Central memory CD4-positive, alpha-beta T cell (primary cell): ENCODE measurements at regions not wholly inside any gene's neighbourhood (a gene's known extent, or its start where the extent isn't known, plus 50 kb on each side); places are given as distances from the start of the nearest gene placed in this dataset.
"Not testable (repeated sequence)": the region's sequence is repeated elsewhere in the genome, so short reads cannot be mapped to it uniquely, and the experiment has no call there.

Source experiments
- DNase-seq: peaks from one replicate; pipeline ENCODE4 v3.0.0; 2022

DNA sequence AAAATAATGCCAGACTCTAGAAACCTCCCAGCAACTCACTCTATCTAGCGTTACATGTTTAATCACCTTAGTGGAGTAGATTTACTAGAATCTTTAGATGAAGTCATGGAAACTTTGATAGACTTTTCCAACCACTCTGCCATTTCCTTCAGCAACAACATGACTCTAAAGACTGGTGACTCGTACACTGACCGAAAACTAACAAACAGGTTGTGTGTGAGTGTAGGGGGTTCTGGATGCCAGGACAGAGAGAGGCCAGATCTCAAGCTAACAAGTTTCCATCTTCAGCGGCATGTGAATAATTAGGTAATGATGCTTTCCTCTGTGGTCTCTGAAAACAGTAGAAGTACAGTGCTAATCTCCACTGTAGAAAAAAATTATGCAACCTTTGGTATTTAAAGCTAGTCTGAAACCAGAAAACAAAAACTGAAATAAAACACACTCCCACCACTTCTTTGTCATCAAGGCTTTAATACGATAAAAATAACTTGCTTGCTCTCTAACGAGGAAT is 286.4 kb downstream of the PRDM5 start:
- DNase-seq: no peak

DNA sequence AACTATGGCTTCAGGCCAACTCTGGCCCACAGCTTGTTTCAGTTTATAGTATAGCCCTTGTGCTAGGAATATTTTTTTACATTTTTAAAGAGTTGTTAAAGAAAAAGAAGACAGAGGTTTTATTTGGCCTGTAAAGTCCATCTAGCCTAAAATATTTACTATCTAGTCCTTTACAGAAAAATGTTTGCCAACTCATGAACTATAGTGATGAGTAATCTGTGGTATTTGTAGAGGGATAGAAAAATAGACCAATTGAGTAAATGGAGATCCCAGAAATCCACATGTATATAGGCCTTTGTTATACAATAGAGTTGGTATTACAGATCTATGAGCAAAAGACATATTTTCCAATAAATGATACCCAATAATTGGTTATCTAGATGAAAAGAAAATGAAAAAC is 288.7 kb downstream of the PRDM5 start:
- DNase-seq: no peak

DNA sequence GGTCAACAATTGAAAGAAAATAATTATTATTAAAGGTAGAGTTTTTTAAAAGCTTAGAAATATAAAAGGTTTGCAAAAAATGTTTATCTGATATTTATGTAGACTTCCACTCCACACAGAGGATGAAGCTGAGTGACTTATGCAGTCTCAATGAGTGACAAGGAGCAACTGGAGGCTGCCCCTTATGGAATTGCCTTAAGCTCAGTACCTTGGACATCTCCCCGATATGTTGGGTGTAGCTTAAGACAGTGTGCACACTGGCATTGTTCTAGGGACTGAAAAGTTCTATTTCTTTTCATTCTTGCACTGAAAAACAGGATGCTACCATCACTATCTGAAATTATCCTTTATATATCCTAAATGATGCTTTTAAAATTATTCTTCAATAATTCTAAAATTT is 292.1 kb downstream of the PRDM5 start:
- DNase-seq: no peak

DNA sequence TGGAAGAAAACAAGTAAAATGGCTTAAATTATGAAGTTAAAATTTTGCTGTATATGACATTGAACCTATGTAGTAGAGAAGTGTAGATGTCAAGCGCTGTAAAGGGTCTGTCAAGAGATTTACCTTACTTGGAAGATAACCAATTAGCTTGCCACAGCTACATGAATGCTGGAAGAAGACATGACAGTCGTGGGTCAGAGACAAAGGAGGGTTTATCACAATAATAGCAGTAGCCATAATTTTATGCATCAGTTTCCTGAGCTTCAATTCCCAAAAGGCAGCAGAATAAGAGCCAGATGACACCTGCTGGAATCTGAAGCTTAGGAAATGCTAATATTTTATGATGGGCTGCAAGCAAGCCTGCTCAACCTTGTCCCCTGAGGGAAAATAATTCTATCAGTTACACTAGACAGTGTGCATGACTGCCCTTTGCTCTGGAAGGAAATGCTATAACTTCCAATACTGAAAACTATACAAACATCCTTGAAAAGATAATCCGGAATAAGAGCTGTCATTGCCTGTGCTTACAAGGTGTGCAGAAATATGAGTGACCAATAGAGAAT is 292.9 kb downstream of the PRDM5 start:
- DNase-seq: no peak

DNA sequence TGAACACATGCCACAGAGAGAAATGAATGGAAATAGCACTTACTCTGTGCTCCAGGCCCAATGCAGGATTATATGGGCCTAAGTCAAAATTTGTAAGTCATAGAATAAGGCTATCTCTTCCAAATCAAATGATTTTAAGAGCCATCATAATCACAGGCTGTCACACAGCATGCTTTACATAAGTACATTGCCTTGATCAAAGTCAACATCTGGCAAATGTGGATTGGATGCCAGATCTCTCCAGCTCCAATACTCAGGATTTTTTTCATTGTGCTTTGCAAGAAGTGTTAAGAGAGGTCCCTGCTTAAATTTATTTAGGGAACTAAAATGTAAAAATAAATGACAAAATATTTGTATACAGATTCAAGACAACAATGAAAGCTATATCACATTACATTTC is 299.9 kb downstream of the PRDM5 start:
- DNase-seq: no peak

DNA sequence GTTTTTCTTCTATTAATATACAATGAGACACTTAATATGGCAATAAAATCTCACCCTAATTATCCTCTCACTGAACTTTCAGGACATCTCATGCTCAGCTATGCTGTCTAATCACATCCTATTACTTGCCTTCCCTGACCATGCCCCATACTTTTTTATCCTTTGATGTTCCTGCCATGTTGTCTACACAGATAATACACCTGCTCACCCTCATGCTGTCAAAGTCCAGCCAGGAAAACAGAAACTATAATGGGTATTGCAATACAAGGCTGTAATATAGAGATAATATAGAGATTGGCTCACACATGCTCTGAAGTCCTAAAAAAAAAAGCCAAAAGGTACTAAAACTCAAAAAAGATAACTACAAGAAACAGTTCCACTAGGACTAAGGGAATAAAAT is 305.4 kb downstream of the PRDM5 start:
- no peak for DNase-seq

DNA sequence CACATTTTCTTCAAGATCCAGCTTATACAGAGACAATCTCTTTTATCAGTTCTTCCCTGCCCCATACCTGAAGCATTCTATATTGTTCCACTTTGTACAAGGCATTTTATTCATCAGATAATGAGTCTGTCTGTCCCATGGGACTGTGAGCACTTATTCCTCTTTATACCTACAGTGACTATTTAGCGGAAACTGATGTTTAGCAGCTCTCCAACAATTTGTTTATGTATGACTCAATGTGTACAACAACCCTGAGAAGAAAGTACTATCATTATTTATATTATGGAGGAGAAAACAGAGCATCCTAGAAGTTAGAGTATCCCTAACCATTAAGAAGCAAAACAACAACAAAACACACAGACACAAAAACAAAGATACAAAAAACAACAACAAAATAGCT is 306.5 kb downstream of the PRDM5 start:
- no peak for DNase-seq

DNA sequence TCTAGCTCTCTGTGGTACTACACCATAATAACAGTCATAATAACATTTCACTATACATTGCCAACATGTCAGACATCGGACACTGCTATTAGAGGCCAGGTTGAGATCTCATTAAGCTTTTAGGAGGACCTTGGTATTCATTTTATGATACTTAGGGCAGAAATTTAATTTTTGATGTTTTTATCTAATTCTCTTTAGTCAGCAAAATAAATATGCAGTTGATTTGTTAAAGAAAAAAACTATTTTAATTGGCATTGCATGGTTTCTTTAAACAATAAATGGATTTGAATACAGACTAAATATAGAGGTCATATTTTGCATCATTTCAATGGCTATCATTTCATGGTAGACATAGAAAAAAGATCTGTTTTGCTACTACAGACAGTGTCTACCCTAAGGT is 308.7 kb downstream of the PRDM5 start:
- no peak for DNase-seq

DNA sequence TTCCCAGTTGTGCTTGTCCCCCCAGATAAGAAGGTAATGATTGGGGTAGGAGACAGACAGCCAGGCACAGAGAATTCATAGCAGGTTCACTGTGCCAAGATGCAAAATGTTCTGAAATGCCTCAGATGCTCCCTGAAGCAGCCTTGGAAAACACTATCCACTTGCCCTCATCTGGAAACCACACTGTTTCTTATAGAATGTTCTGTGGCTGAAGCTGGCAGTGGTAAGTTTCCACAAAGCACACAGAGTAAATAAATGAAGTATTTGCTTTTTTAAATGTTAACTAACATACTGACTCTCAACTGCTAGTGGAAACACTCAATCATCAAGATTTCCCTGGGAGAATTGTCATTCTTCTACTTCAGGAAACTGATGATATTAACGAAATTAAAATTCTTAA is 311.4 kb downstream of the PRDM5 start:
- DNase-seq: no peak

DNA sequence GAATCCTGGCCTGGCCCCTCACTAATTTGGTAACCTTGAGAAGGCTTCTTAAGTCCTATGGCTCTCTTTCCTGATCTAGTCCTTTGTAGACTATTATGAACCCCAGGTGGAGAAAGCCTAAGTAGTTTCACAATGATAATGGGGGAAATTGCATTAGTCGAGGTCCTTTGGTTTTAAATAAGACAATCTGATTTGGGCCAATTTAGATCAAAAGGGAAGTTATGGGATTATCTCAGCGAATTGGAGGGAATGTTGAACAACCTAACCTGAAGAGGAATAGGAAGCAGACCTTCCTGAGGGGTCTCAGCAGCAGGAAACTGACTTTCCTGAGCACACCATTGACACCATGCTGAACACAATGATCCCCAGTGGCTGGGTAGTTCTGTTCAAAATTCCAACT is 331.5 kb downstream of the PRDM5 start:
- no peak for DNase-seq

DNA sequence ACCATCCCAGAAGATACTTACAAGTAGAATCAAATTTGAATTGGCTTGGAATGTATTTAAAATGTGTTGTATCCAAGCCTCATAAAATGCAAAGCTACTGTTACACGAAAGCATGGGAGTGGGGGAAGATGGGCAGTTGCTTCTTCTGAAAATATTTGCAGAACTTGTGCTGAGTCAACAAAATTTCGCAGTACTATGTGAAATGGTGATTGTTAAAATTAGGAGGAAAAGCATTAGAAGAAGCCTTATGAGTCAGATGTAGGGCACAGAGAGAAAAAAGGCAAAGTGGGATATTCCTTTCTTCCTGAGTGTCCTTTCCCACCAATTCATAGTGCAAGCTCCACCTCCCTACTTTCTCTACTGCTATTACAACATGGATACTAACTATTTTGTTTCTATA is 332.7 kb downstream of the PRDM5 start:
- DNase-seq: no peak

DNA sequence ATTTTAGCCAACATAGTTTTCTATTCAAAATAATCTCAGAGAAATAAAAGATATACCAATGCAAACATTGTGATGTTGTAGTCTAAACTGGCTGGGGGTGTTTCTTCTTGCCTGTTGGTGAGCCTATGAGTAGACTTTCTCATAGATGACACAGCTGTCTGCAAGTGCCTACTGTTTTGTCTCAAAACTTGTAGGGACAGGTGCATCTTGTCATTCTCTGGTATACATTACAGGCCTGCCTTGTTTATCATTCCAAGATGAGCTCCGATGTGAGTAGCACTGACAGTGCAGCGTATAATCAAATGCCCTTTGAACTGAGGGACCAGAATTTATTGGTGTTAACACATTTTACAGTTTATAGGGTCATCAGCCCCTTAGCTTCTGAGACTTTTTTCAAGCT is 353.8 kb downstream of the PRDM5 start:
- DNase-seq: no peak

DNA sequence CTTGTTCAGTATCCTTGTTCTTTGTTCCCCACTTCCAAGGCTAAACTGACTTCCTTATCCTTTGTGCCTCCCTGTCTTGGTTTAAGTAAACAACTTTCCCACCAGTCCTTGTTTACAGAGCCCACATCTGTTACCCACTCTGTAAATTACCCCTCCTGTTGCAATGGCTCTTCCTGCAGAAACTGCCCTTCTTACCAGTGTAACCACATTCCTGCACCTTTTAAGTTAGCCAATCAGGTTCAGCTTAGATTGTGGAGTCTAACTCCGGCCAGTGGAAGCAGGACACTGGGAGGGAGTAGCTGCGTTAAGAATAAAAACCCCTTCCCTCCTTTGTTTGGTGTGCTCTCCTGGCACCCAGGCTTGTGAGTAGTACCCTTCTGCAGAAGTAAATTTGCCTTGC is 360.9 kb downstream of the PRDM5 start:
- no peak for DNase-seq

DNA sequence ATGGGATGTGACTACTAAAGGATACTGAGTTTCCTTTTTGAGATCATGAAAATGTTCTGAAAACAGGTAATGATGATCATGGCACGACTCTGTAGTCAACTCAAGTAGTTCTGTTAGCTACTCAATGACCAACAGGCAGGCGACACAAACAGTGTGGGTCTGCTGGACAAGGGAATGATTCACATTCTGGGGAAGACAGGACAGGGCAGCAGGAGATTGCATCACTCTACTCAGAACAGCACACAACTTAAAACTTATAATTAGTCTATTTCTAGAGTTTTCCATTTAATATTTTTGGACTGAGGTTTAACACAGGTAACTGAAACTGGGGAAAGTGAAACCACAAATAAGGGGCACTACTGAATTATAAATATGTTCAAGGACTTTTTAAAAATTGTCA is 365.2 kb downstream of the PRDM5 start:
- no peak for DNase-seq

DNA sequence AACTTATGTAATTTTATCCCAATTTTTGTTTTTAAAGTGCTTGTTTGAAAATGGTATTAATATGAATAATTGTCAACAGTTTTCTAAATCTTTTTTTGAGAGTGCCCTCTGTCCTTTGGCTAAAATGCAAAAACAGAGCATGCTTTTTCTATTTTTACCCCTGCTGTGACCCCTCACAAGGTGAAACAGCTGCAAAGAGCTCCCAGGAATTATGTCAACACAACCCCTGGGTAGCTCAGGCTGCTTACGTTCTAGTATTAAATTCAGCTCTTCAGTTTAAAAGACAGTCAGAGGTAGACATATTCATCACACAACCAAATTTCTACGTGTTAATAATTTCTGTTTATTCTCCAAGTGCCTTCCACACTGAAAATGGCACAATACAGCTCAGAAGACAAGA is 367.5 kb downstream of the PRDM5 start:
- no peak for DNase-seq

DNA sequence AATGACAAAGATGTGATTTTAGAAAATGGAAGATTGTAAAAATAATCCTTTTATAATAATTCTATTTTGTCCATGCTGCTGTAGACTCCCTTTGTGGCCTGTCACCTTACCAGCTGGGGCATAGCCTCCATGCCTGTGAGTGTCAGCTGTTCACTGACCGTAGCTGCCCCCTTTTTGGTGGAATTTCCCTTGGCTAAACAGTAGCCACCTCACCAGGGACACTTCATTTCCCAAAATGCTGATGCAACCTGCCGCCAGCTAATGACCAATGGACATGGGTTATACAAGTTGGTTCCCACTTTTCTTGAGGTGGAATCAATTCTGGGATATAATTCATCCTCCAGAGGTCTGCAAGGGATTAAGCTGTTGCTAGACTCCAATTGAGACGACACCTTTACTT is 368.4 kb downstream of the PRDM5 start:
- no peak for DNase-seq

DNA sequence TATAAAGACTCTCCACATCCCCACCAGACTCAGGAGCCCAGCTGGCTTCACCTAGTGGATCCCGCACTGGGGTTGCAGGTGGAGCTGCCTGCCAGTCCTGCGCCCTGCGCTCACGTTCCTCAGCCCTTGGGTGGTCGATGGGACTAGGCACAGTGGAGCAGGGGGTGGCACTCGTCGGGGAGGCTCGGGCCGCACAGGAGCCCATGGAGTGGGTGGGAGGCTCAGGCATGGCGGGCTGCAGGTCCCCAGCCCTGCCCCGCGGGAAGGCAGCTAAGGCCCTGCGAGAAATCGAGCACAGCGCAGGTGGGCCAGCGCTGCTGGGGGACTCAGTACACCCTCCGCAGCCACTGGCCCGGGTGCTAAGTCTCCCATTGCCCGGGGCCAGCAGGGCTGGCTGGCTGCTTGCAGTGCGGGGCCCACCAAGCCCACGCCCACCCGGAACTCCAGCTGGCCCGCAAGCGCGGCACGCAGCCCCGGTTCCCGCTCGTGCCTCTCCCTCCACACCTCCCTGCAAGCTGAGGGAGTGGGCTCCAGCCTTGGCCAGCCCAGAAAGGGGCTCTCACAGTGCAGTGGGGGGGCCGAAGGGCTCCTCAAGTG is 371.8 kb downstream of the PRDM5 start:
- DNase-seq: not testable (repeated sequence)

DNA sequence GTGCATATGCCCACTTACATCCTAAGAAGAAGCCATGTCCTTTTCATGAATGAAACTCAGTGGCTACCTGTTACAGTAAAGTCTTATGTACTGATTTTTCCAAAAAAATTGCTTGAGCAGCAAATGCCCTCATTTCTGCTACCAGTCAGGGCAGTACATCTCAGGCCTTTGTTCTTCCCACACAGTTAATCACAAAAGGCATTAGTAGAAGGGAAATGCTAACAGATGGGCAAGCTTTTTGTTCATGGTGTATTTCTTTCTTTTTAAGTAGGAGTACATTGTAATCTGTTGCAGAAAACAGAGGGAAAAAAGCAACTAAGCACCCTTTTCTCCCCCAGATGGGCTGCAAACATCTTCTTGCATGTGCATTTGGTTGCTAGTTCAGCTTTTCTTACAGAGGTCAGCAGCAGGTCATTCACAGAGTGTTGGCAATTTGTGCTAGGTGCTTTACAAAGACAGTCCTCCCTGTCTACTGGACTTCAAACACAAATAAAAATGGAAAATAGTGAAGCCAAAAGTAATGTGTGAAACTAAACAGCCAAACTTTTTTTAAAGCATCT is 373.4 kb downstream of the PRDM5 start:
- DNase-seq: no peak

DNA sequence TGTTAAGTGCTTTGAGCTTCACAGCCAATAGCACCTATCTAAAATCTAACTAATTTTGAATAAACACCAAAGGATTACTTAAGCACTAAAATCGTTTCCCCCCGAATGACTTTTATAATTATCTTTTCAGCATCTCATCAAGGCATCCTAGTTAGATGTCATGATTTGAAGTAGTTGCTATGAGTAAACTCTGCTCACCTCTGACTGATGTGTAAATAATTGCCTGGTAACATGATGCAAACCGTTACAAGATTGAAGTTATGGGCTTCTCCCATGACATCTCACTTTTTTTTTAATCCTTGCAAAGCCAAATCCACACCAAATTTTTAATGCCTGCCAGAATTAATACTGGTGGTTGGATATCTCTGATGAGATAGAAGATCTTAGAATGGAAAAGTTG is 377.1 kb downstream of the PRDM5 start:
- no peak for DNase-seq

DNA sequence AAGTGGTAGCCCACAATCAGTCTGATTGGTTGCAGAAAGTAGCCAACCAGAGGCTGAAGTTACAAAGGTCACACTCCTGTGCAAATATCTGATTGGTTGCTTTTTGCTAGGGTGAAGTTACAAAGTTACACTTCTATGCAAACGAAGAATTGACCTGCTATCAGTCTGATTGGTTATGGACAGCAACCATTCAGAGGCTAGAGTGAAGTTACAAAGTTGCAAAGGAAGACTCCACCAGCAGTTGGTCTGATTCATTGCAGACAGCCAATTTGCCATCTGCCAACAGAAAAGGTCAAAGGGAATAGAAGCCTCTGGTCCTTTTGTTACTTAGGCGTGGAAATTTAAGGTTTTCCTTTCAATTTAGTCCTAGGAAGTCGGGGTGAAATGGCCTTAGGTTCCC is 377.7 kb downstream of the PRDM5 start:
- DNase-seq: no peak

DNA sequence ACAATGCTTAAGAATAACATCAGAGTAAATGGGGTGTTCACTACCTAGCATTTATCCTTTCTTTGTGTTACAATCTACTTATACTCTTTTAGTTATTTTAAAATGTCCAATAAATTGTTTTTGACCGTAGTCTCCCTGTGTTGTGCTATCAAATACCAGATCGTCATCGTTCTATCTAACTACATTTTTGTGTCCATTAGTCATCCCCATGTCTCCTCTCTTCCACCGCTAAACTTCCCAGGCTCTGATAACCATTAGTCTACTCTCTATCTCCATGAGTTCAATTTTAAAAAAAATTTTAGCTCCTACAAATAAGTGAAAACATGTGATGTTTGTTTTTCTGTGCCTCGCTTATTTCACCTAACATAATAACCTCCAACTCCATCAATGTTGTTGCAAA is 381.9 kb downstream of the PRDM5 start:
- DNase-seq: no peak

DNA sequence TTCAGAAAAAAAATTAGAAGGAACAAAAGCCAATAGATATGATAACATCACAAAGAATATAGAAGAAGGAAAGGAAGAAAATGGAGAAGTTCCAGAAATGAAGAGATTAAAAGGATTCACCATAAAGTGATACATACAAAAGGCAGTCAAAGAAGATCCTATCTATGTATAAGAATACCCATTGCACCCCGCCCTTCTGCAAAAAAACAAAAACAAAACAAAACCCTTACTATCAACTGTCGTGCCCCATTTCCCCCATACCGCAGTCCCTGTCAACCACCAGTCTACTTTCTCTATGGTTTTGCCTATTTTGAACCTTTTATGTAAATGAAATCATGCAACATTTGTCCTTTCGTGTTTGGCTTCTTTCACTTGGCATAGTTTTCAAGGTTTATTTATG is 385.6 kb downstream of the PRDM5 start:
- no peak for DNase-seq

DNA sequence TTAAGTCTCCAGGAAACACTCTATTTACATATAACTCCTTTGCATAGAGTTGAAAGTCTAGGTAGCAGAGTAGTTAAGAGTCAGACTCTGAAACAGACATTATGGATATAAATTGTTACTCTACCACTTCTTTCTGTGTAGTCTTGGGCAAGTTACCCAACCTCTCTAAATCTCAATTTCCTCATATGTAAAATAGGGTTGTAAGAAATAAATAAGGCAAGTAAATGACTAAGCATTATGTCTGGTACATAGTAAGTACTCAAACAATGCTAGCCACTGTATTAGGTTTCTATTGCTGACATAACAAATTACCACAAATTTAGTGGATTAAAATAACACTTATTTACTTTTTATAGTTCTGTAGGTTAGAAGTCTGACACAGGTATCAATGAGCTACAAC is 394.1 kb downstream of the PRDM5 start:
- DNase-seq: no peak

DNA sequence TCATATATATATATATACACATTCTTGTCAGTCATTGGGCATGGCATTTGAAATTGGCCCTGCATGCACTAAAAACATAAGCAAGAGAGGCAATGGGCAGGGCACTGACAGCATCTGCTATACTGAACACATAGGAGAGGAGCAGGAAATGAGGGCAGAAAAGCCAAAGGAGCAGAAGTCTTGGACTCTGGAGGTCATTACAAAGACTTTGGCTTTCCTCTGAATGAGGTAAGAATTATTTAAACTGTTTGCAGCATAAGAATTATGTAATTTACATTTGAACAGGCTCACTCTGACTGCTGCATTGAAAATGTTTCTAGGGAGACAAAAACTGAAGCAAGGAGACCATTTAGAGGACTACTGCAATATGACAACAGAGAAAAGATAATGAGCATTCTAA is 396.5 kb downstream of the PRDM5 start:
- no peak for DNase-seq

DNA sequence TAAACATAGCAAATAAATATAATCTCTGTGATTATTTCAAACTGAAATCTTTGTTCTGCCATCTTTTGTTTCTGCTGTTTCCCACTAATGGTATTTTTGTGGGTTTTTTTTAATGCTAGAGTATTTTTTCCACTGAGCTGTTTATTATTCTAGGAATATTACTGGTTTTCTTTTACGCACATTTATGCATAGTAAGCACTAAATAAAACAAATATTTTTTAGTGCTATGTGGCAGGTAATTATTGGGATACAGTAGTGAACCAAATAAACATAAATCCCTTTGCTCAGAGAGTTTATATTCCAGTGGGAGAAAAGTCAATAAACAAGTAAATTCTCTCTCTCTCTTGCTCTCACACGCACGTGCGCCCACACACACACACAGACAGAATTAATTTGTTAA is 397.4 kb downstream of the PRDM5 start:
- DNase-seq: no peak
